Smooth muscle cell (in vitro differentiated cells): ENCODE measurements at regions not wholly inside any gene's neighbourhood (a gene's known extent, or its start where the extent isn't known, plus 50 kb on each side); places are given as distances from the start of the nearest gene placed in this dataset.

ENCODE experiments used
- DNase-seq: peaks from one replicate; lab custom pipeline; 2025; ENCODE audit not compliant: unreplicated experiment; lab: John Stamatoyannopoulos, UW
- H2AFZ ChIP-seq: fragments of 200-600 bp; sonication (generic); 2 replicates; pipeline ENCODE4 v1.6.0; 2016; ENCODE audit warnings: antibody characterized with exemption, low read depth, mild to moderate bottlenecking
- H3F3A ChIP-seq: fragments of 200-600 bp; sonication (generic); 2 replicates; pipeline ENCODE4 v1.6.0; 2017; ENCODE audit warnings: antibody characterized with exemption, low read depth
- H3K27ac ChIP-seq: fragments of 200-600 bp; sonication (generic); 2 replicates; pipeline ENCODE4 v1.5.1; 2016; ENCODE audit warnings: low read depth, mild to moderate bottlenecking
- H3K27me3 ChIP-seq: fragments of 200-600 bp; sonication (generic); 2 replicates; pipeline ENCODE4 v1.6.1; 2016; ENCODE audit warnings: low read depth, mild to moderate bottlenecking
- H3K36me3 ChIP-seq: fragments of 200-600 bp; sonication (generic); 2 replicates; pipeline ENCODE4 v1.5.1; 2016; ENCODE audit warnings: low read depth
- H3K4me1 ChIP-seq: fragments of 200-600 bp; sonication (generic); 2 replicates; pipeline ENCODE4 v1.5.1; 2016; ENCODE audit warnings: low read depth
- H3K4me2 ChIP-seq: fragments of 200-600 bp; sonication (generic); 2 replicates; pipeline ENCODE4 v1.6.0; 2016; ENCODE audit warnings: mild to moderate bottlenecking
- H3K4me3 ChIP-seq: fragments of 200-600 bp; sonication (generic); 2 replicates; pipeline ENCODE4 v1.5.1; 2016; ENCODE audit warnings: mild to moderate bottlenecking
- H3K79me2 ChIP-seq: fragments of 200-600 bp; sonication (generic); 2 replicates; pipeline ENCODE4 v1.6.0; 2016; ENCODE audit warnings: low read depth, mild to moderate bottlenecking
- H3K9ac ChIP-seq: fragments of 200-600 bp; sonication (generic); 2 replicates; pipeline ENCODE4 v1.6.0; 2016; ENCODE audit warnings: low read depth
- H3K9me3 ChIP-seq: fragments of 200-600 bp; sonication (generic); replicated peaks from 2 replicates; pipeline ENCODE4 v1.5.1; 2016; ENCODE audit warnings: low read depth
- H4K20me1 ChIP-seq: fragments of 200-600 bp; sonication (generic); 2 replicates; pipeline ENCODE4 v1.6.0; 2016; ENCODE audit warnings: low read depth
- CTCF ChIP-seq: fragments of 200-600 bp; sonication (generic); IDR thresholded peaks from 2 replicates; pipeline ENCODE4 v1.5.1; 2017; ENCODE audit warnings: borderline replicate concordance, mild to moderate bottlenecking, antibody characterized with exemption; ENCODE audit not compliant: insufficient read depth, poor library complexity, severe bottlenecking
- WGBS: methylation state at CpG from one replicate; pipeline ENCODE4 v1.1.7; 2016; ENCODE audit warnings: low lambda C conversion rate; 5-methylcytosine and 5-hydroxymethylcytosine counted together

- TF ChIP-seq CTCF = no peak
- Histone ChIP-seq H3K9me3 (no peaks in the 10 kb centered on the region), H3K4me3 (no peak overlapping the region), H3K27ac (no peak overlapping the region), H2AFZ (no peak overlapping the region), H3K27me3 (no peaks in the 10 kb centered on the region), H3K79me2 (no peaks in the 10 kb centered on the region), H4K20me1 (no peaks in the 10 kb centered on the region), H3K9ac (no peak overlapping the region), H3F3A (no peaks in the 10 kb centered on the region), H3K4me1 (no peaks in the 10 kb centered on the region), H3K4me2 (no peak overlapping the region), H3K36me3 (no peaks in the 10 kb centered on the region)
- DNase-seq = no peak
- WGBS = 85% methylated on average over 14 of the region's 14 CpGs
Observed at GRCh38 chr7:155925682-155926081, 113.4 kb upstream of the SHH start.

- Histone ChIP-seq H3K36me3 (no peaks in the 10 kb centered on the region), H3F3A (no peaks in the 10 kb centered on the region), H3K27ac (peak overlapping the region; percentile 56), H3K79me2 (no peaks in the 10 kb centered on the region), H4K20me1 (no peaks in the 10 kb centered on the region), H3K9ac (no peak overlapping the region), H3K4me1 (no peaks in the 10 kb centered on the region), H3K4me3 (no peak overlapping the region), H3K27me3 (no peaks in the 10 kb centered on the region), H2AFZ (no peak overlapping the region), H3K9me3 (no peaks in the 10 kb centered on the region), H3K4me2 (no peak overlapping the region)
- DNase-seq = no peak
- WGBS = 56% methylated on average over 24 of the region's 25 CpGs
- no peak for TF ChIP-seq CTCF
Observed at GRCh38 chr7:155922067-155922816, 110.0 kb upstream of the SHH start.

GRCh38 chr7:155921804-155922066 lies 109.5 kb upstream of the SHH start:
- no peak overlapping the region for H3K4me2 ChIP-seq
- no peaks in the 10 kb centered on the region for H3K9me3 ChIP-seq
- 81% methylated on average over 10 of the region's 10 CpGs for WGBS
- no peaks in the 10 kb centered on the region for H4K20me1 ChIP-seq
- H3K4me1 ChIP-seq = no peaks in the 10 kb centered on the region
- H2AFZ ChIP-seq = no peak overlapping the region
- no peak for TF ChIP-seq CTCF
- H3F3A ChIP-seq = no peaks in the 10 kb centered on the region
- DNase-seq = no peak
- no peak overlapping the region for H3K9ac ChIP-seq
- peak overlapping the region; percentile 56 for H3K27ac ChIP-seq
- H3K36me3 ChIP-seq = no peaks in the 10 kb centered on the region
- H3K79me2 ChIP-seq = no peaks in the 10 kb centered on the region
- H3K27me3 ChIP-seq = no peaks in the 10 kb centered on the region
- H3K4me3 ChIP-seq = no peak overlapping the region

- no peak for DNase-seq
- H3F3A ChIP-seq = no peaks in the 10 kb centered on the region
- H2AFZ ChIP-seq = no peak overlapping the region
- no peaks in the 10 kb centered on the region for H3K27me3 ChIP-seq
- no peak overlapping the region for H3K9ac ChIP-seq
- H3K4me3 ChIP-seq = no peak overlapping the region
- H3K79me2 ChIP-seq = no peaks in the 10 kb centered on the region
- peak overlapping the region; percentile 56 for H3K27ac ChIP-seq
- 92% methylated on average over 12 of the region's 12 CpGs for WGBS
- no peak for TF ChIP-seq CTCF
- H3K9me3 ChIP-seq = no peaks in the 10 kb centered on the region
- no peaks in the 10 kb centered on the region for H3K4me1 ChIP-seq
- H3K36me3 ChIP-seq = no peaks in the 10 kb centered on the region
- H4K20me1 ChIP-seq = no peaks in the 10 kb centered on the region
- no peak overlapping the region for H3K4me2 ChIP-seq
Observed at GRCh38 chr7:155921086-155921803, 109.0 kb upstream of the SHH start.
